ENCODE measurements at regions not wholly inside any gene's neighbourhood (a gene's known extent, or its start where the extent isn't known, plus 50 kb on each side); places are given as distances from the start of the nearest gene placed in this dataset.
A peak's percentile ranks its signal among the peaks of the same experiment; 100 is the strongest.

- DNase-seq: no peak
These were observed 222.7 kb downstream of the EFHB start for GRCh38 chr3:19711160-19711782.

- DNase-seq: peak; percentile 11
These were observed 231.5 kb downstream of the EFHB start for GRCh38 chr3:19702416-19703078.

- no peak for DNase-seq
These were observed 245.2 kb downstream of the EFHB start for GRCh38 chr3:19688767-19689166.

GRCh38 chr3:19668163-19668562, 265.9 kb downstream of the EFHB start:
- no peak for DNase-seq

- no peak for DNase-seq
These were observed 271.5 kb downstream of the EFHB start for GRCh38 chr3:19662486-19662885.

GRCh38 chr3:19652336-19652735, 281.7 kb downstream of the EFHB start:
- DNase-seq: no peak

- no peak for DNase-seq
These were observed 288.9 kb downstream of the EFHB start for GRCh38 chr3:19645093-19645492.

GRCh38 chr3:19644405-19644804, 289.6 kb downstream of the EFHB start:
- no peak for DNase-seq

- no peak for DNase-seq
These were observed 292.6 kb downstream of the EFHB start for GRCh38 chr3:19641408-19641807.

- no peak for DNase-seq
These were observed 301.6 kb downstream of the EFHB start for GRCh38 chr3:19632099-19633074.

GRCh38 chr3:19598870-19599269, 335.1 kb downstream of the EFHB start:
- DNase-seq: no peak

- no peak for DNase-seq
These were observed 337.6 kb downstream of the EFHB start for GRCh38 chr3:19596408-19596807.

- DNase-seq: no peak
These were observed 338.1 kb downstream of the EFHB start for GRCh38 chr3:19595884-19596283.

Data from NCI-H510A (cell line).